Suprapubic skin (tissue), 4 donors: ENCODE measurements at regions not wholly inside any gene's neighbourhood (a gene's known extent, or its start where the extent isn't known, plus 50 kb on each side); places are given as distances from the start of the nearest gene placed in this dataset.

Experiments used
- EP300 ChIP-seq: sonication (generic); formaldehyde crosslinking; IDR thresholded peaks from one replicate; pipeline ENCODE4 v1.6.1; 2017; ENCODE audit warnings: antibody characterized with exemption
- POLR2A ChIP-seq, 2 donors: fragments of 450-650 bp; IDR thresholded peaks; one replicate each; pipeline ENCODE4 v1.6.1; 2017; ENCODE audit warnings: antibody characterized with exemption in 2 of 2, mild to moderate bottlenecking in 2 of 2, moderate library complexity in 2 of 2
- POLR2AphosphoS5 ChIP-seq, 3 donors: sonication (generic); formaldehyde crosslinking; IDR thresholded peaks; one replicate each; pipeline ENCODE4 v1.6.1; 2017; ENCODE audit warnings: antibody characterized with exemption in 3 of 3
- TF ChIP-seq, protein P1 (sequence below), 2 donors: fragments of 200-600 bp in 1 of 2; fragments of 450-650 bp in 1 of 2; sonication (generic) in 1 of 2; IDR thresholded peaks; one replicate each; pipeline ENCODE4 v1.5.1; 2016 to 2019; ENCODE audit warnings: antibody characterized with exemption in 2 of 2, mild to moderate bottlenecking in 1 of 2, moderate library complexity in 1 of 2

GRCh38 chr6:148192310-148192709 lies 150.3 kb upstream of the SASH1 start:
- TF ChIP-seq, protein P1, sequence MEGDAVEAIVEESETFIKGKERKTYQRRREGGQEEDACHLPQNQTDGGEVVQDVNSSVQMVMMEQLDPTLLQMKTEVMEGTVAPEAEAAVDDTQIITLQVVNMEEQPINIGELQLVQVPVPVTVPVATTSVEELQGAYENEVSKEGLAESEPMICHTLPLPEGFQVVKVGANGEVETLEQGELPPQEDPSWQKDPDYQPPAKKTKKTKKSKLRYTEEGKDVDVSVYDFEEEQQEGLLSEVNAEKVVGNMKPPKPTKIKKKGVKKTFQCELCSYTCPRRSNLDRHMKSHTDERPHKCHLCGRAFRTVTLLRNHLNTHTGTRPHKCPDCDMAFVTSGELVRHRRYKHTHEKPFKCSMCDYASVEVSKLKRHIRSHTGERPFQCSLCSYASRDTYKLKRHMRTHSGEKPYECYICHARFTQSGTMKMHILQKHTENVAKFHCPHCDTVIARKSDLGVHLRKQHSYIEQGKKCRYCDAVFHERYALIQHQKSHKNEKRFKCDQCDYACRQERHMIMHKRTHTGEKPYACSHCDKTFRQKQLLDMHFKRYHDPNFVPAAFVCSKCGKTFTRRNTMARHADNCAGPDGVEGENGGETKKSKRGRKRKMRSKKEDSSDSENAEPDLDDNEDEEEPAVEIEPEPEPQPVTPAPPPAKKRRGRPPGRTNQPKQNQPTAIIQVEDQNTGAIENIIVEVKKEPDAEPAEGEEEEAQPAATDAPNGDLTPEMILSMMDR (IDR thresholded peaks at IDR 0.05), result no peak
- TF ChIP-seq POLR2AphosphoS5 (IDR thresholded peaks at IDR 0.05) (no peak), POLR2A (IDR thresholded peaks at IDR 0.05) (no peak), EP300 (no peak)
